GM06990 (cell line): ENCODE measurements at regions not wholly inside any gene's neighbourhood (a gene's known extent, or its start where the extent isn't known, plus 50 kb on each side); places are given as distances from the start of the nearest gene placed in this dataset.

Experiments
- DNase-seq: peaks from one replicate; pipeline ENCODE4 v3.0.0-alpha.2; 2011; ENCODE audit not compliant: insufficient read length; ENCODE audit errors: extremely low read depth
- H3K27me3 ChIP-seq: replicated peaks from 2 replicates; pipeline ENCODE4 v1.6.0; 2011; ENCODE audit warnings: low read length; ENCODE audit not compliant: control insufficient read depth, insufficient read depth
- H3K36me3 ChIP-seq: 2 replicates; pipeline ENCODE4 v1.5.1; 2011; ENCODE audit warnings: low read length; ENCODE audit not compliant: control insufficient read depth, insufficient read depth
- H3K4me3 ChIP-seq: replicated peaks from 2 replicates; pipeline ENCODE4 v1.5.1; 2011; ENCODE audit warnings: low read depth, mild to moderate bottlenecking, control low read depth, low read length
- CTCF ChIP-seq: IDR thresholded peaks from 2 replicates; pipeline ENCODE4 v1.5.1; 2011; ENCODE audit warnings: low read length, control low read depth, mild to moderate bottlenecking, inconsistent platforms; ENCODE audit not compliant: insufficient read depth, poor library complexity, severe bottlenecking

DNA sequence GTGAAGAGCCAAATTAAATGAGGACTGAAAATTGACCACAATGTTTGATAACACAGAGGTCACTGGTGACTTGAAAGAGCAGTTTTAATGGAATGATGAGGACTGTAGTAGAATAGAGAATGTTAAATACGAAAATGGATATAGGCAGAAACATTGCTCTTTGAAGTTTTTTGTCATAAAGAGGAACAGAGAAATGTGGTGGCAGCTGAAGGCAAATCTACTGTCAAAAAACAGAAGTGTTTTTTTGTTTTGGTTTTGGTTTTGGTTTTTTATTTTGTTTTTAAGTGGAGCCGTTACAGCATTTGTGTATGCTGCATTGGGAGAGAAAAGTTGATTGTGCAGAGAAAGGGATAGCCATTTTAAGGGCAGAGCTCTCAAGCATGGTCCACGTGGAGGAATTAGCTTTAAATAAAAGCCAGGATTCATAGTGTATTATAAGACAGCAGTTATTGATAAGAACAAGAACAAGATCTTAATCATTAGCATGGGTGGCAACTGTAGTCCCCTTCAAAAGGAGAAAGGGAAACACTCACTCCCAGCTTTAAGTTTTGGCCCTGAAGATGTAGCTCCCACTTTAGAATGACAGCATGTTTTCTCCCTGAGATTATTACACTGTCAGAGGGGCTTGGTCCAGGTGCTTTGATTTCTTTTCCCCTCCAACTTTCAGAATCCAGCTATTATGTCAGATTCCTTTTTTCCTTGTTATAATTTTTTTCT is 156.7 kb upstream of the BET1 start:
- no peak for TF ChIP-seq CTCF
- peak; percentile 62 for DNase-seq
- Histone ChIP-seq H3K27me3 (no peaks in the 10 kb centered on the region), H3K4me3 (no peak overlapping the region; the same call in 1 of the 2 replicates), H3K36me3 (no peaks in the 10 kb centered on the region)

DNA sequence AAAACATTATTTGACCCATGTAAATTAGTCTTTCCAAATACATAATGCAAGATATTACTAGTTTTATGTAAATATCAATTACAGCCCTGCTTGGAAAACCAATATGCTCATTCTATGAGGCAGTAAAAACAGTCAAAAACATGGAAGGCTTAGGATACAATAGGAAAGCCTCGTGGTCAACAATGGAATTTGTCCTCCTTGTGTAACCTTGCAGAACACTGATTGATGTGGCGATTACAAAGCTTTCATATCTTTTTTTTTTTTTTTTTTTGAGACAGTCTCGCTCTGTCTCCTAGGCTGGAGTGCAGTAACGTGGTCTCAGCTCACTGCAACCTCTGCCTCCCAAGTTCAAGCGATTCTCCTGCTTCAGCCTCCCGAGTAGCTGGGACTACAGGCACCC is 157.3 kb upstream of the BET1 start:
- no peaks in the 10 kb centered on the region for H3K27me3 ChIP-seq
- DNase-seq, result no peak
- no peaks in the 10 kb centered on the region for H3K36me3 ChIP-seq
- TF ChIP-seq CTCF, result no peak
- H3K4me3 ChIP-seq, result no peak overlapping the region

- Histone ChIP-seq H3K27me3 (no peaks in the 10 kb centered on the region), H3K36me3 (no peaks in the 10 kb centered on the region), H3K4me3 (no peak overlapping the region)
- no peak for DNase-seq
- TF ChIP-seq CTCF, result no peak
These were observed 165.5 kb upstream of the BET1 start for GRCh38 chr7:94169682-94170081.

- H3K36me3 ChIP-seq, result no peaks in the 10 kb centered on the region
- H3K27me3 ChIP-seq, result no peaks in the 10 kb centered on the region
- no peak overlapping the region for H3K4me3 ChIP-seq
- DNase-seq, result peak; percentile 36
- no peak for TF ChIP-seq CTCF
These were observed 166.7 kb upstream of the BET1 start for GRCh38 chr7:94170836-94171235.

DNA sequence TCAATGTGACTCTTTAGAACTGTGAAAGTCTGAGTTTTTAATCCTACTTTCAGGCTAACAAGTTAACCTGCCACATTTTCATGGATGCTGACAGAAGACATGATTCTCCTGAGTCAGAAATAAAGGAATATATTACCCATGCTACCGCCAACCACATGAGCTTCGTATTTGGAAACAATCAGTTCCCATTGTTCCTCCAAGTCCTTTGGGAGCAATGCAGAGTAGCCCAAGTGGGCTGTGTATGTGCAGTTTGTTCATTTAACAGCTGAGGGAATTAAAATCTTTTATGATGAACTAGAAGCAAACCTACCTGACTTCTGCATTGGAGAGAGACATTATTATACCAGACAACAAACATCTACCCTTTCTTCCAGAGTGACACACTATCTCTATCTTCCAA is 169.3 kb upstream of the BET1 start:
- DNase-seq, result no peak
- H3K27me3 ChIP-seq, result no peaks in the 10 kb centered on the region
- no peak for TF ChIP-seq CTCF
- H3K4me3 ChIP-seq, result no peak overlapping the region
- no peaks in the 10 kb centered on the region for H3K36me3 ChIP-seq

DNA sequence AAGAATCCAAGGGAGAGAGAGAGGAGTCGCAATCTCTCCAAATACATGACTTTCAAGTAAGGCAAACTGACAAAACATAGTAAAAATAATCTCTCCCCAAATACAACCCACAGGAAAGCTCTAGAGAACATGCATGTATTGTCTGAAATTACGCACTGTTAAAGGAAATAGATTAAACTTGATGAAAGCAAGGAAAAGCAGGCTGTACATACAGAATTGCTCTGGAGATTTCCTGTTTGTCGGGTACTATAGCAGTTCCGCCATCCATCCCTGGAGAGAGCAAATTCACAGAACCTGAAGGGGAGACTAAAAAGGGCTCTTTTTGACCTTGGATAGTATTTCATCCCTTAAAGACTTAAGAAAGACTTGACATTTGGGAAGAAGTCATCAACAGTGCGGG is 170.2 kb upstream of the BET1 start:
- no peak for DNase-seq
- Histone ChIP-seq H3K27me3 (no peaks in the 10 kb centered on the region), H3K36me3 (no peaks in the 10 kb centered on the region), H3K4me3 (no peak overlapping the region)
- no peak for TF ChIP-seq CTCF
